ENCODE measurements at regions not wholly inside any gene's neighbourhood (a gene's known extent, or its start where the extent isn't known, plus 50 kb on each side); places are given as distances from the start of the nearest gene placed in this dataset.

DNA sequence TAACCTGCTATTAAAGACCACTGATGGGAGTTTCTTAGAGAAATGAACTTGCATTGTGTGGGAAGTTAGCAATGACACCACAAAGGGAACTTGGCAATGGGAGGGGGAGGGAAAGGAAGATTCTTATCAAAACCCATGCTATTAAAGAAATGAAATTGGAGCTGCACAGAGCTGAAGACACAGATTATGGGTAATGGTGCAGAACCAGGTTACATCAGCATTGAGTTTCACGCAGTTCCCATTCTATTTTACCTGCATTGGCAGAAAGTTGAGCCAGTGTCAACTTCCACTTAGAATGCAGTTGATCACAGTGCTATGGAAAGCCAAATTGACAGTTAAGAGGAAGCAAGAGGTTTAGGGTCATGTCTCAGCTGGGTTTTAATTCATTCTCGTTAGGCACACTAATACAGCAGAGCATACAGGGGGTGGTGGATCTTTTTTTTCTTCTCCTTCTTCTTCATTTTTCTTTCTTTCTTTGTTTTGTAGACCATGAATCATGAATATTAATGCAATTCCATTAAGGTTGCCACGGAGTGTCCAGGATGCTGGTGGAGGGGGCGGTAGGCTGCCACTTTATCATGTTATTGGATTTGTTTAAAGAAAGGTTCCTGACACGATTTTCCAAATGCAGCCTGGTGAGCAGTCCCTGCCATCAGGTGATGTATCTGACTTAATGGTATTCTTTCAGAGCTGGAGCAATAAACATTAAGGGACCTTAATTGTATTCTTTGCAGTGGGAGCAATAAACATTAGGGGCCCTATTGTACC is 1092.0 kb upstream of the MAP3K7 start:
- ATAC-seq = no peak

GRCh38 chr6:91672201-91672600 is 1085.3 kb upstream of the MAP3K7 start:
- ATAC-seq = no peak

DNA sequence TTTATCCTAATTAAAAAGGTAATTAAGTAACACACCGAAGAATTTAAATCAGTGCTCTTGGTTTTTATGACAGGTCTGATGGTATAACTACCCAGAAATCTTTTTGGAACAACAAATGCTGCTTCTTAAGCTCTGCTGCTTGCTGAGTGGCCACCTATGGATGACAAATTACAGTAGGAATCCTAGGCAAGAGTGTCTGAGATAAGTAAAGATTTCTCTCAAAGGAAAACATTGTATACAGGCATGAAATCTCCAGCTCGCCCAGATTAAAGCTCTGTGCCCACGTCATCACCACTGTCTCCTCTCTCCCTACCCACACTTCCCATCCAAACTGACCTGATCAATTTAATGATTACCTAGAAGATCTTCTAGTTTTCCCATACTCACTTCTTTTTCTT is 1083.0 kb upstream of the MAP3K7 start:
- no peak for ATAC-seq

DNA sequence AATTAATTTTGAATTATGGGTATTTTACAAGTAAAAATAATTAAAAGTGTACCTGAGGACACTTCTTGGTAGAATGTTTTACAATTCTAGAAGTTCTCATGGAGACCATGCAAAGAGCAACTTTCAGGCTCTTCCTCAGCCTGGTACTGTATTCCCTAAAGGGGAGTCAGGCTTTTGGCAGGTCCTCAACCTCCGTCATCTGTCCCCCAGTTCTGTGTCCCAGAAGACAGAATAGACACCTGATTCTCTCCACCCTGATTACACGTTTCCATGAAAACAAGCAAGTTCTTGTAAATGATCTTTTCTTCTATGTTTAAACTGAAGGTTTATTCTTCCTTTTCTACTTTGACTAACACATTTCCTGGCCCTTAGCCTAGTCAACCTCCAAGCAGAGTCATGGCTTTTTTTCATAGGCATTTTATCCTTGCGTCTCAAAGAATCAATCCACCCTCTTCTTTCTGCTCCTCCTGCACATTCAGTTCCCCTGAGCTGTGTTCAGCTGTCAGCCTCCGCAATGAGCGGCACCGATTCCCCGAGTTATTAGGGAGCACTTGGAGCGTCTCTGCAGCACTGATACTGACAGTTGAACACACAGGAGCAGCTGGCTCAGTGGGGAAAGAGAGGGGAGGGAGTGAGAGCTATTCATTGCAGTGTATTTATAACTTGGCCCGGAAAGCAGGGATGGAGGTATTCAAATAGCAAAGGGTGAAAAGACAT is 1082.4 kb upstream of the MAP3K7 start:
- ATAC-seq = no peak

GRCh38 chr6:91667596-91667995 is 1080.7 kb upstream of the MAP3K7 start:
- no peak for ATAC-seq

DNA sequence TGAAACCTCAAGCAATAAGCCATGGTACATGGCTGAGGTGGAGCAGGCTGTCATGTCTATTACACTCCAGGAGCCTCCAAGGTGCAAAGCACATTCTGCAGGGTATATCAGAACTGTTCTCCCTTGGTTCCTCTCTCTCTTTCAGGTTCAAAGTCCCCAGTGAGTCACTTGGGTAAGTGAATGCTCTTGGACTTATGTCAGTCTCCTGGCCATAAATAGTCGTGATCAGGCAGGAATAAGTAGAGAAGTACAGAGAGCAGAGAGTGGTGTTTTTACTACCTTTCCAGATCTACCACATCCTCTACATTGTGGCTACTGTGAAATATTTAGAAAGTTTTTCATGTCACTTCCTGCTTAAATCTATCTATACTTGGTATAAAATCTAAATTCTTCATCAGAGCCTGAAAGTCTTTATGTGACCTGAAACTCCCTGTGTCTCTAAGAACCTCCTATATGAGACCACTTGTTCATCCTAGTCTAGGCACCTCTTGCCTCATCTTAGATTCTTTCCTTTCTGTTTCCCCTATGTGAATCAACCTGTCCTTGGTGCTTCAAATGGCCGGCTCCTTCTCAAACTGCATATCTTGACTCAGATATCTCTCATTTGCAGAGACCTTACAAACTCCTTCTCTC is 1077.6 kb upstream of the MAP3K7 start:
- no peak for ATAC-seq

- no peak for ATAC-seq
Observed at GRCh38 chr6:91660893-91661292, 1074.0 kb upstream of the MAP3K7 start.

GRCh38 chr6:91659891-91660290 is 1073.0 kb upstream of the MAP3K7 start:
- no peak for ATAC-seq

DNA sequence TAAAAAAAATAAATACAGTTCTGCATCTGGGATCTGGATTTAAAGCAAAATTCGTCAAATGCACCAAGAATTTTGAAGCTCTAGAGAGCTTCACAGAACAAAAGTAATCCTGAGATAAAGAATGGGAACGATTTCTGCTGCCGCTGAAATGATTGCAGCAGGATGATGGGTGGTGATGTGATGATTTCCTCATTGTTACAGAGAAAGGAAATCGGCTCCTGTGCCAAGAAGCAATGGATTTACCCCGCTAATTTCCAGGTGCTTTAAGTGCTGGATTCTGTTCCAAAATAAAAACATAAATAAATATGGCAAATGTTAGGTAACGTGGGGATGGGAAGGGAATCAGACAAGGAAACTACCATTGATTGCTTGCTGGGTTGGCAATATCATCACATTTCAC is 1067.9 kb upstream of the MAP3K7 start:
- no peak for ATAC-seq

GRCh38 chr6:91654357-91654756 is 1067.5 kb upstream of the MAP3K7 start:
- no peak for ATAC-seq

GRCh38 chr6:91653895-91654294 is 1067.0 kb upstream of the MAP3K7 start:
- ATAC-seq = no peak

DNA sequence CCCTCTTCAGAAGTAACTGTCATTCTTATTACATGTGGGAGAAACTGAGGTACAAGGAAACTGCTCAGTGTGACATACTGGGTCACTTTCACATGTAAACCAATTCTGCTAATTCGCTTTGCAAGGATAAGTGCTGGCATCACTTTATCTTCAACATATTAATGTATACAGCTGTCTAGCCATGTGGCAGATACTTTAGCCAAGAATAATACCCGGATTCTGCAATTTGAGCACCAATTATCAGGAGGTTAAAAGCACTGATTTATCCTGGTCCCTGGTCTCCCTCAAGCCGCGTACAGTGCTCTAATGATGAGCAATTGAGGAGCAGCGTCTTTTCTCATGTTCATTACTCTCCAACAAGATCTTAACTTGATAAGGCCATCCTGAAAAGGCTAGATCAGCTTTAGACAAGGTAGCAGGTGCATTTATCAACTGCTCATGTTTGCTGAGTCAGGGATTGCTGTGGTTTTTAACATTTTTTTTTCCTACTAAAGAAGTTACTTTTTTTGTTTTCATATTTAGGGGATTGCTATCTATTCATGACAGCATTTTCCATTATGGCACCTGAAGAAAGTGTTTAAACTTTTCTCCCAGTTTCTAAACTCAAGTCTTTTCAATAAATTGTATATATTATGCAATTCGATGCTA is 1066.3 kb upstream of the MAP3K7 start:
- ATAC-seq = no peak

- no peak for ATAC-seq
Observed at GRCh38 chr6:91646649-91647048, 1059.8 kb upstream of the MAP3K7 start.

- no peak for ATAC-seq
Observed at GRCh38 chr6:91645811-91646210, 1058.9 kb upstream of the MAP3K7 start.

DNA sequence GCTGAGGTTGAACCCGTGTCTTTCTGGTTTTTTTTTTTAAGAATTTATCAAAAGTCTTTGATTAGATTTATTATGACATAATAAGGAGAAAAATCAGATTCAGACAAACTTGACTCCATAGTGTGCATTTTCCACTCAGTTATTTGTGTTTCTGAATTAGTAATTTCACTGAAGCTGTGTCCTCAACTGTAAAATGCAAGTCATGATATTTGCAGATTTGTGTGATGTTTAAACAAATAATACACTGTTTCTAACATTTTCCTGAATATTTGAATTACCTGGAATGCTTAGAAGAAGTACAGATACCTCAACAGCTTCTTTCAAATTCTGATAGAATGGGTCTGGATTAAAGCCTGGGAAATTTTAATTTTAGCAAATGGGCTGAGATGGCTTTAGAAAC is 1050.3 kb upstream of the MAP3K7 start:
- no peak for ATAC-seq

DNA sequence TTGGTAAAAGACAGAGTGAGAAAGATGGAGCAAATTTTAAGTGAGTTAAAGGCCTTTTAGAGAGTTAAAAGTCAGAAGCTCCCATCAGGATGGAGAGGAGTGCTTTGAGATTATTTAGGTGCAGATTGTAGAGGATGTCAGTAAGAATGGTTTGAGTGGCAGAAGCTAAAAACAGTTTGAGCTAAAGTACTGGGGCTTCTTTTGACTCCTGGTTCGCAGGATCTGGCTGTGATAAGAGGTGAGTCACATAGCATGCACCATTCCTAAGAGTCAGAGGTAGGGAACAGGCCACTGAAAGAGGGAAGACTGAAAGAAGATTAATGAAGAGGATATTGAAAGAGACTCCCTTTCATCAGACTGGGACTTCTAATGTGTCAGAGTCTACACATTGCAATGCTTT is 1047.9 kb upstream of the MAP3K7 start:
- ATAC-seq = no peak

DNA sequence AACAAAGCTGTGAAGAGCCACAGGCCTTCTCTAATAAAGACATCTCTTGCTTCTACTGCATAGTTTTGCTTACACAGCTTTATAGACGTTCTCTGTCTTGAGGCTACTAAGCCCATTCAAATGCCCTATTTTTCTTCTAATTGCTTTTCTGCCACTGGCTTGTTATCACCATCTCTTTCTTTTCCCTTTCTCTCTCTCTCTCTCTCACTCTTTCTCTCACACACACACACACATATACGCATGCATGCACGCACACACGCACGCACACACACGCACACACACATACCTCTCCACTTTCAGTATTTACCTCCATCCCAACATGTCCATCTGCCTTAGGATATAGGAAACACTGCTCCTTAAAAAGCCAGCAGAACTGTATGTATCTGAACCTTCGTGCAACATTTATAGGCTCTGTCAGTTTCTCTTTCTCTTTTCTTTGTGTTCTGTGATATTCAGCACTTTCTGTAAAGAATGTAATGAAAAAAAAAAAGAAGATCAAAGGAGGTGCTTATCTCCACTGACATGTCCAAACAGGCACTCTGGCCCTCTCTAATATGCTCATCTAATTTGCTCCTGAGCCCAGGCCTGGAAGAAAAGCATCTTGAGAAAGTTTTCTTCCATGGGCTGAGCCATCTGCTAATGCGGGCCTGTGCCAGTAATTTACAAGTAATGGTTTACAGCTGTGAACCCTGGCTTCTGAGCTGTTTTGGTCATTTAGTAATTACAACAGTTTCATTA is 1046.7 kb upstream of the MAP3K7 start:
- no peak for ATAC-seq

GRCh38 chr6:91632308-91632707 is 1045.4 kb upstream of the MAP3K7 start:
- no peak for ATAC-seq

- ATAC-seq = no peak
Observed at GRCh38 chr6:91631227-91631626, 1044.4 kb upstream of the MAP3K7 start.

GRCh38 chr6:91626911-91627310 is 1040.0 kb upstream of the MAP3K7 start:
- peak; percentile 62 for ATAC-seq

- ATAC-seq = no peak
Observed at GRCh38 chr6:91613481-91613880, 1026.6 kb upstream of the MAP3K7 start.

DNA sequence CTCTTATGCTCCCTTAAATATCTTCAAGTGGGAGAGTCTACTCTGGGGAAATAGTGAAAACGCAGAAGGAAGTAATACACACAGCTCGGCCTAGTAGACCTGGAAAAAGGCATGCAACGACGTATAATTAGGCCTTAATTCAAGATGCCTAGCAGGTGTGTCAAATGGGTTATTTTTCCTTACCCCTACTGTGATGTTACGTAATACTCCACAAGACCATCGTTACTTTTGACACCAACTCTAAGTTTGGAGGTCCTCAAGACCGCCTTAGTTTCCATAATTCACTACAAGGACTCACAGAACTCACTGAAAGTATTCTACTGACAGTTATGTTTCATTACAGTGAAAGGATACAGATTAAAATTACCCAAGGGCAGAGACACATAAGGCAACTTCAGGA is 1024.3 kb upstream of the MAP3K7 start:
- ATAC-seq = no peak

GRCh38 chr6:91608428-91608827 is 1021.6 kb upstream of the MAP3K7 start:
- ATAC-seq = no peak
